HG02970 (cell line): ENCODE measurements at regions not wholly inside any gene's neighbourhood (a gene's known extent, or its start where the extent isn't known, plus 50 kb on each side); places are given as distances from the start of the nearest gene placed in this dataset.

Experiments
- ATAC-seq: cut with Tn5 transposase; IDR thresholded peaks from one replicate; pipeline ENCODE4 v1.9.1; 2021; ENCODE audit warnings: mild to moderate bottlenecking, moderate library complexity, moderate number of reproducible peaks; ENCODE audit not compliant: unreplicated experiment, low FRiP score

DNA sequence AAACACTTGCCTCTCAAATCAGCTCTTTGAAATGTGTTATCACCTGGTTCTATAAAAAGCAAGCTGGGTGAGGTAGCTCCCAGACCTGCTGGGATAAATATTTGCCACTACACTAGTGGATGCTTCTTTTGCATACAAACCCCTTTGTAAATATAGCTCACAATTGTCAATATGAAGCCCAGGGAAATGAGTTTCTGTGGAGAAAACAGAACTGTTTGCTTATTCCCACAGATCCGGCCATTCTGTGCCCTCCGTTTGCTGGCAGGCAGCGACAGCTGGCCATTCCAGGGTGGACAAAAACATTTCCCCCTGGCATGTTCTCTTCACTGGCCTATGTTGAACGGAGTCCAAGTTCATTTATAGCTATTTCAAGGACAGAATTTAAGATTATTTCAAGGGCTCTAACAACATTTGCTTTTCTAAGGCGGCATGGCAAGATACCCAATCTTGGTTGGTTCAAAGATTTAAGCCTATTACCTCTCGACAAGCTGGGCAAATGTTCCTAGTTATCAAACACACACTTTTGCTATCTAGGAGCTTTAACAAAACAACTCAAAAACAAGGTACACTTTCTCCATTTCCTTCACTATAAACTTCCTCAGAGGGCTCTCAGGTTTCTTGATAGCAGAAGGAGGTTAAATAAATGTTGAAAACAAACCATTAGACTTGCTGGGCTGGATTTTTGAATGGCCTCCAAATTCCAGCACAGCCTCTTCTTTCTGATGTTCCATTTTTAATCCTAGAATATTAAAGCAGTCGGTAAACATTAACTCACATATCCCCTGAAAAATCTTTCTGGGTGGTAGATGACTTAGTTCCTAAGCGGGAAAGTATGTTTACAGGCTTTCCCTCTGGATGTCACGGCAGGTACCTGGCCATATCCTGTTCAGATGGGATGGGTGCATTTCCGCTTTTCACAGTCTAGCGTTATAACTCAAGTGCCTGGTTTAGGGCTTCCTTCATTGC lies 332.3 kb downstream of the PLK2 start:
- no peak for ATAC-seq

DNA sequence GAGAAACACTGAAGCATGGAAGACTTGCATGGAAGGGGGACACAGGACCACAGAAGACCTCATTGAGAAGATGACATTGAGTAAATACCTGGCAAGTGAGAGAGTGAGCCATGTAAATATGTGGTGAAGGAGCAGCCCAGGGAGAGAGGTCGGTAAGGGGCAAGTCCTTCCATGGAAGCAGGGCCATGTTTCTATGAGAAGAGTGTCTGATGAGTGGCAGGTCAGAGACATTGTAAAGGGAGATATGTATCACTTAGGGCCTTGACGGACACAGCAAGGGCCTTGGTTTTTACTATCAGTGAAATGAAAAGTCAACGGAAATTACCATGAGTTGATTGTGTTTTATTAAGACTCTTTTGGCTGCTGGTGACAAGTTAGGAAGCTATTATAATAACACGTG lies 336.4 kb downstream of the PLK2 start:
- no peak for ATAC-seq

DNA sequence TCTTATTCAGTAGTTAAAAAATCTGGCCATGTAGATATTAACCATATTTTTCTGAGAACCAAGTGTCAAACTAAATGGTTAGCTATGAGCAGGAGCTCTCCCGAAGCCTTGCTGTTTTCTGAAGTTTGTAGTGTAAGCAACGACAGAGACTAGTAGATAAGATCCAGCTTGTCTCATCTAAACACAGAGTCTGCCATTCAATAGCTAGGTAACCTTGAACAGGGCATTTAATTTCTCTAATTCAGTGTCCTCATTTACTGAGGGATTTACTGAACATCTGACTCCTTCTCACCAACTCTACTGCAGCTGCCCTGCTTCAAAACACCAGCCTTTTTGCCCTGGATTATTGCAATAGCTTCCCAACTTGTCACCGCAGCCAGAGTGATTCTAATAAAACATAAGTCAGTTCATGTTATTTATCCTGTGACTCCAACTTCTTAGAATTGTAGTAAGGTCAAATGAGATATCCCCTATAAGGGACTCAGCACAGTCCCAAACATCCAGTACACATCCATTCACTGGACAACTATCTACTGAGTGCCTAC lies 337.0 kb downstream of the PLK2 start:
- no peak for ATAC-seq

GRCh38 chr5:58122157-58122556 lies 337.7 kb downstream of the PLK2 start:
- no peak for ATAC-seq

GRCh38 chr5:58121391-58121790 lies 338.5 kb downstream of the PLK2 start:
- no peak for ATAC-seq

GRCh38 chr5:58117542-58117941 lies 342.3 kb downstream of the PLK2 start:
- ATAC-seq: no peak

- no peak for ATAC-seq
Observed at GRCh38 chr5:58116346-58116745, 343.5 kb downstream of the PLK2 start.

DNA sequence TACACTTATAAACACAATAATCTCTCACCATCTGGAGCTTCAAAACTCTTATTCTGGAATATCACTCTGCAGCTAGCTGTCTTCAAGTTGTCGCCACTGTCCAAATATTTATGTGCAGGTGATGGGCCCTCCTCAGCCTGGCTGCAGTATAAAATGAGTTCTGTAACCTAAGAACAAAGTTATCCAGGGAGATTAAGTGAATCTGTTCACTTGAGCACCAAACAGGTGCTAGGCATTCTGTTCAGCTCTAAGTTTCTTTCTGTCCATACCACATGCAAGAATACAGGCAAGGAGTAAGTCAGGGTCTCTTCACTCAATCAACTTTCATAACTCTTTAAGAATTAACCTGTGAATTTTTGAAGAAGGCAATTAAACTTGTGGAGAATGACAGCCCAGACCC lies 344.1 kb downstream of the PLK2 start:
- no peak for ATAC-seq

GRCh38 chr5:58114324-58114723 lies 345.6 kb downstream of the PLK2 start:
- ATAC-seq: no peak

DNA sequence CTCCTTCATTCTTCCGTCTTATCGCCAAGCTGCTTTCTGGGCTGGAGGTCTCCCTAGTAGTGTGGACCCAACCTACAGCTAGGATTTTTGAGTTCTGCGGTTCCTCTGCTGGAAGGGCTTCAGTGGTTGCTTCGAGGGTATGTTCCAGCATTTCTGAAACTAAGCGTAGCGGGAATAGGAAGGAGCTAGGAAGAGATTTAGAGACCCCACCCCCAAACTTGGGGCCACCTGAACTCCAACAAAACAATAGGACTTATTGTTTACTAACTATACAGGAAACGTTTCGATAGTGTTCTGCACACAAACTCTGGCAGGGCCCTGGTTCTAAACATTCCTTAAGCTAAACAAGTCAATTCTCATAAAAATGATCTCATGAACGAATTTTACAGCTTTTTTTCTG lies 346.7 kb downstream of the PLK2 start:
- ATAC-seq: no peak

- no peak for ATAC-seq
Observed at GRCh38 chr5:58108511-58108910, 351.4 kb downstream of the PLK2 start.

- ATAC-seq: no peak
Observed at GRCh38 chr5:58107704-58108103, 352.2 kb downstream of the PLK2 start.

DNA sequence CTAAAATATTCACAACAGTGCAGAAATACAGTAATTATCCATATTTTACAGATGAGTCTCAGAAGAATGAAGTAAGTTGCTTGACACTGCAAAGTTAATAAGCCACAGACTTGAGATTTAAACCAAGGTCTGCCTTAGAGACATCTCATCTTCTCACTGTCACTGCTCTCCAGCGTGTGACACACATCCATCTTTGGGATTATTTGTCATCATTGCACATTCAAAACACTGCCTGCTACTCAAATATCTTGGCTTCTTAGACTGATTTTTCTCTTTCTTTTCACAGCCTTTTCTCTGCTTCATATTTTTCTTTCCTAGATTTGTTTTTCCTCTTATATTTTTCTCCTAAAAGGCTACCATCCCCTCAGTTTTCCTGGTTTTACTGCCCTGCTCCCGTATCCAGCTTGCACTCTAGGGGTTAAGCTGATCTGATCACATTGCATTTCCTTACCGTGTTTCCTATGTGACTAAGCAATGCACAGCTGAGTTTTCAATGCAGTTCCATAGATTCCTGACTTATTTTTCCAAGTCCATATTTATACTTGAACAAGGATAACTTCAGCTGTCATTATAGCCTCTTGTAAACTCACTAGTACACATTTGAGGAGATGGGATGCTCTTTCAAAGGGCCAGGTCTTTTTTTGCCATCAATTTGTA lies 353.0 kb downstream of the PLK2 start:
- no peak for ATAC-seq

- no peak for ATAC-seq
Observed at GRCh38 chr5:58105836-58106235, 354.1 kb downstream of the PLK2 start.

DNA sequence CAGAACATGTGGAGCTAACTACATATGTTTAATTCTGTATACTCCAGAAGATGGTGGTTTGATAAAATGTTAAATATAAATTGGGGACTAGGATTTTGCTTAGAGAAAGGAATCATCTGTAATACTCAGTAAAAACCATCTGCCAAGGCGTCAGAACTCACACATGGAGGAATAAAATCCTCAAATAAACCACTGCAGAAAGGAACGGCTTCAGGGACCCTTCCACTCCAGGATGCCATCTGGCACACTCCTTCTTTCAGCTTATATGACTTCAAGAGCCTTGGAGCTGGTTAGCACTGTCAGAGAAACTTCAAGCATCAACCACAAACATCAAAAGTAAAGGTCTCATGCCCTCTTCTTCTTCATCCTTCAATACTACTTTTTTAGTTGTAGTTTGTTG lies 360.6 kb downstream of the PLK2 start:
- ATAC-seq: no peak

DNA sequence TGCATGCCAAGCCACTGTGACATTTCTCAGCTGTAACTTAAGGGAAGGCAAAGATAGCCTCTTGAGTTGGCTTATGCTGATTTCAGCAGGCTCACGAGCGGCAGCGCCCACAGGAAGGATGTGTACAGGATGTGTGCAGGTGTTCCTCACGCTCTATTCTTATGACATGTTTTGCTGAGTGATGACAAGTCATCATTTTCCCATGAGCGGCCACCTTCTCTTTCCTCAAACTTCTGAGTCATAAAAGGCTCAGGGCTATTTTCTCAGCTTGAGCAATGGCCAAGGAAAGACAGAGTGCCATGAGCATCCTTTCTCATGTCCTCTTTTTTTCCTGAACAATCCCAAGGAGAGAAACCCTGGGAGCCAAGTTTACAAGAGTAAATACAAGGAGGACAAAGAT lies 365.9 kb downstream of the PLK2 start:
- no peak for ATAC-seq

GRCh38 chr5:58090704-58091103 lies 369.2 kb downstream of the PLK2 start:
- ATAC-seq: no peak

- no peak for ATAC-seq
Observed at GRCh38 chr5:58088941-58089340, 370.9 kb downstream of the PLK2 start.

- ATAC-seq: no peak
Observed at GRCh38 chr5:58087905-58088304, 372.0 kb downstream of the PLK2 start.

- ATAC-seq: no peak
Observed at GRCh38 chr5:58087123-58087522, 372.8 kb downstream of the PLK2 start.

- ATAC-seq: no peak
Observed at GRCh38 chr5:58085800-58086199, 374.1 kb downstream of the PLK2 start.

GRCh38 chr5:58081435-58081834 lies 378.5 kb downstream of the PLK2 start:
- ATAC-seq: no peak
